HG03469 (cell line): ENCODE measurements at regions not wholly inside any gene's neighbourhood (a gene's known extent, or its start where the extent isn't known, plus 50 kb on each side); places are given as distances from the start of the nearest gene placed in this dataset.

Experiments
- ATAC-seq: cut with Tn5 transposase; IDR thresholded peaks from one replicate; pipeline ENCODE4 v1.9.1; 2021; ENCODE audit warnings: mild to moderate bottlenecking, moderate library complexity, moderate number of reproducible peaks; ENCODE audit not compliant: unreplicated experiment

DNA sequence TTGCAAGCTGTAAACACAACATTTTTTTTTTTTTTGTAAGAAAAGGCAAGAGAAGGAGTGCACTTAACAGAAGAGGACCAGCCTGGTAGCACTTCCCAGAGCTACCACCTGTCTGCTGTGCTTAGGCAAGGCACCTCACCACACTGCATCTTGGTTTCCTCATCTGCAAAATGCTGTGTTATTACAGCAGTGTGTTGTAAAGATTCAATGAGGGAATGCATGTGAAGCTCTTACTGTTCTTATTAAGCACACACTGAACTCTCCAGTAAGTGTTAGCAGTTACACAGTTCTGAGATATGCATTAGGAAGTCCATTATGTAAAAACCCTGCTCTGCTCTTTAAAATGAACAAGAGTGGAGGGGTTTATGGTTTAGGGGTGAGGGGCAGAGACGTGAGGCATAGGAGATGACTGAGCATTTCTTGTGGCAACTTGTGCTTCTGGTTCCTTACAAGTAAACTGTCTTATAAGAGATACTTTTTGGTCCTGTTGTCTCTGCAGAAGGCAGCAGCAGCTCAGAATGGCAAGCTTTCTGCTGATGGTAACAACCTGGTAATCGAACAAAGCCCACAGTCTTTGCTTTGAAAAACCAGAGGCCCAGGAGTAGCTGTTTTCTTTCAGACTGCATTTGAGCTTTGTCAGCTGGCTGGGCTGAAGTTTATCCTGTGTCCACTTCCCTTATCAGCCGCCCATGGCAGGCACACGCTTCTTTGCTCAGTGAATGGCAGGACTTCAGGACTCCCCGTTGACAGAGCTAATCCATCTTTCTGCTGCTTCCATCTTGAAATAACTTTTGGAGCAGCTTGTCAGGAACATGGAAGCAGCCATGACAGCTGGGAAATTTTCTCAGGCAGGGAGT is 98.8 kb upstream of the BMPER start:
- no peak for ATAC-seq

DNA sequence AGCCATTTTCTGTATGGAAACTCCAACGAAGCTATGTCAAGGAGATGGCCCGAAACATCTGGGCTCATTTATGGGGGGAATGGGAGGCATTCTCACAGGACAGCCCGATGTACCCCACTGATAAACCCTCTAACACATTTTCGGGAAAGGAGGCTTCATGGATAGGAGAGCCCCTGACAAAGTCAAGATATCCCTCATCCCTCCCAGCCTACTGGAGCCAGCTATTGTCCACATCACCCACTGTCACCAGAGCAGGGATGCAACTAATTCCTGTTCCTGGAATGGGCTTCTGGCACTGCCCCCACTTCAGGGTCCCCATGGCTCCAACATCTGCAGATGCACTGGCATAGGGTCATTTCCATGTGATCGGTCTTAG is 98.2 kb upstream of the BMPER start:
- no peak for ATAC-seq

DNA sequence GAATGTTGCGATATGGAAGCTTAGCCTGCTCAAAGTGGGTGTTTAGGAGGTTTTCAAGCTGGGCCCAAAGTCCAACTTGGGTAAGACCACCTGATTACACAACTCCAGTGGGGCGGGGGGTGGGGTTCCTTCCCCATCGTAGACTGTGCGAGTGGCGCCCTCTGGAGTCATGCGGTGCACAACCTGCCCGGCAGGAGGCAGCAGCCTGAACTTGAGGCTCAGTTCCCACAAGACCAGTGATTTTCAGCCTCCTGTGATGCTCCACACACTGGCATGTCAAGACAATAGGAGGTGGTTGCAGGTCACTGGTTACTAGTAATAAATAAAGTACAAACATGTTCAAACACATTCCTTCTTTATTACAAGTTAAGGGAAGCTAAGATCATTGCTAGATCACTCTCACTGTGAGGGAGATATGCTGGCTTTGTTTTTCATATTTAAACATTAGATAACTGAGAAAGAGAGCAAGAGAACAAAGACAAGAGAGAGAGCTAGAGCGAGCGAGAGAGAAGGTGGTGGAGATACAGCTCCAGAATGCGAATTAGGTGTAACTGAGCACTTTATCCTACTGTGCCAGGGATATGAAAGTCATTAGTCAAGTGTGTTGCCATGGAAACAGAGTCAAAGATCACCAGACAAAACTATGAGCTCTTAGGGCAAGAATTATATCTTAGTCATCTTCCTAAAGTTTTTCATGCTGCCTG is 97.4 kb upstream of the BMPER start:
- ATAC-seq = no peak

DNA sequence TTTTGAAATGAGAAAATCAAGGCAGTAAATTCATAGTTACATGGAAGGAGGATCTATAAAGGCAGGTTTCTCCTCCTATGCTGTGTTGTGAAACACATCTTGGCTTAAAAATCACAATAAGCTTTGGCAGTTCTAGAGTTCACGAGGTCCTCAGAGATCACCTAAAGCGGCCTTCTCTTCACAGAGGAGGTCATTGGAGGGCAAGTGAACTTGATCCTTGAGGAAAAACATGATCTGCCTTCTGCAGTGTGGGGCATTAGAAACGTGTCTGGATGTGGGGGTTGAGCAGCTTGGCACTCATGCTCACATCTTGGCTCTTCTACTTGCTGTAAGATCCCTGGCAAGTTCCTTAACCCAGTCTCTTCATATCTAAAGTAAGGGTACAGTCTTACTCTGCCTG is 96.1 kb upstream of the BMPER start:
- no peak for ATAC-seq

DNA sequence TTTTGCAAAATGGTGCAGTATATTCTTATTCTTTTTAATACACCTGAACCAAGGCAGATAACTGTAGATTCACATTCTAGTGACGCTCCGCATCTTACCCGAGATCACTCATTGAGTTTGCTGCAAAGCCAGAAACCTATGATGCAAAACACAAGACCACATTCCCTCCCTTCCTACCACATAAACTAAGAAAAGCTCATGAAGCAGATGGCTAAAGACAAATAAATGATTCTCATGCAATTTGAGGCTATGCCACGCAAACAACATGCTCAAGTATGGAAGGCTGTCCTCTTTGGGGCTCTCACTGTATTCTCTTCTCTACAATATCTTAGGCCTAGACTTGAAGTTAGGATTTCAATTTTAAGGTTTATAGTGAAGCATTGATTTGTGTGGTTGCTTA is 95.0 kb upstream of the BMPER start:
- no peak for ATAC-seq

DNA sequence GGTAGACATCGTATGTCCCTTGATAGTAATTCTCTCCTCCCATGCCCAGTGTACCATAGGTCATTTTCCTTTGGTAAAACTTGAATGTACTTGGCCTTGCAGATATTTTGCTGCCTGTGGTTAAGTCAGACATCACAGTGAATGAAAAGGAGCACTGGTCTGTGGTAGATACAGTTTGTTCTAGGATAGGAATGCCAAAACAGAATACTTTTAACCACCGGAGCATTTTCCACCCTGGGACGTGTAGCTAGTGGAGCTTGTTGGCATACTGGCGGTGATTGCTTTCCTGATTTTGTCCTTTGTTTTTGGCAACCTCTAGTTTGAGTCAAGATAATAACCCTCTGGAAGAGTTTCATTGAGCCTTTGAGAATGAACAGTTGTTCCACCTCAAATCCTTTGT is 92.0 kb upstream of the BMPER start:
- no peak for ATAC-seq

DNA sequence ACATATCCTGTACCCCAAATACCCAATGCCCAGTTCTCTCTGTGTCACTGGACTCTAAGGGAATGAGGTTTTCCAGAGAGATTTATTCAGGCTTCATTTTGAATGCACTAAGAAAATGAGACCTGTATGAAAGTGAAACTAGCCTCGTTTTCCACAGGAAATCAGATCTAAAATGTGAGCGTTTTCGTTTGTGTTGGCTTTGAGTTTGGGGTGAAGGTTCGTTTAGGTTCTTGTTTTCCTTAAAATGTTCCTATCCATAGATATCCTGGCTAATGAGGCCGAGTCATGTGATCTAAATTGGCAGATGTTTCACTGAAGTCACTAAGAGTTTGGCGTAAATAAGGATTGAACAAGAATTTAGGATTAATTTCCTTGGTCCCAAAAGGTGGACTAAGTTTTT is 90.9 kb upstream of the BMPER start:
- ATAC-seq = no peak

DNA sequence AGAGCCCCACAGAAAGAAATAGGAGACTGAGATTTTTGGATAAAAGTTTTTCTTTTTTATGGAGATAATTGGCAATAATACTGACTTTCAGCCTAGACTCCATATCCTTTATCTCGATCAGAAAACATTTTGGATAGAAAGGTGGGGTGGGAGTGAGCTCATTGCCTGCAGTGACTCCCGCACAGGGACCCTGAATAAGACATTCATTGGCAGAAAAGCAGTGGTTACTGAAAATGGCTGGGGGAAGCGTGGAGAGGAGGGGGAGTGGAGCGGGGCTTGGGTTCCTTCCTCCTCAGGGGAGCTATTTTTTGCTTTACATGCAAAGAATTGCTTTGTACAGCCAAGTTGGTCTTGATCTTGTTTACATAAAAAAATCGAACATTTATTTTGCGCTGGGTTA is 90.4 kb upstream of the BMPER start:
- no peak for ATAC-seq

DNA sequence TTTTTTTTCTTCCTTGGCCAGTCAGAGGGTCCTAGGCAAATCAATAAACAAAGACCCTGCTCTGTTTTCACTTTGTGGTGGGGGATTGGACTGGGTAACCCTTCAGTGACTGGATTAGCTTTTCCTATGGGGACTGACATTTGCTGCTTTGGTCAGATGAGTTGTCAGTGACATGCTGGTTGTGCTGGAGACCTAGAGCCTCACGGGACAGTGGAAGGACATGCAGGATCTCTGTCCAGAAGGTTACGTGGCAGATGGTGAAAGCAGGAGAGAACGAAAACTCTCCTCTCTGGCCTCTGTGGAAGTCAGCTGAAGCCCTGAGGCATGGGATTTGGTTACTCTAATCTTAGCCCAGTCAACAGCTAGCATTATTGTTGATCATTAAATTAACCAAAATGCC is 90.0 kb upstream of the BMPER start:
- no peak for ATAC-seq

DNA sequence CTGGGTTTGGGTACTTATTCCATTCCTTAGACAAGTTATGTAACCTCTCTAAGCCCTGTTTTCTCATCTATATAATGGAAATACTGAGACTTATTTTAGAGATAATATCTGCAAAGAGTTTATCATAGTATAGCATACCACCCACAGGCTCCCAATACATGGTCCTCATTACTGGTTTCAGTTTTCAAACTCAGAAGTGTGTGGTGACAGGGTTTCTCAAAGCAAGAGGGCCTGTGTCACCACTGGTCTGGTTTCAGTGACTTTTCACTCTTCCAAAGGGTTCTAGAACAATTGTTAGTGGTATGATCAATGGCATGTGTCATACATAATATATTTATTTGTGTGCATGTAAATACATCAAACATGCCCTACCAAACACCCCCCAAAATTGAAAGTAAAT is 89.2 kb upstream of the BMPER start:
- no peak for ATAC-seq

DNA sequence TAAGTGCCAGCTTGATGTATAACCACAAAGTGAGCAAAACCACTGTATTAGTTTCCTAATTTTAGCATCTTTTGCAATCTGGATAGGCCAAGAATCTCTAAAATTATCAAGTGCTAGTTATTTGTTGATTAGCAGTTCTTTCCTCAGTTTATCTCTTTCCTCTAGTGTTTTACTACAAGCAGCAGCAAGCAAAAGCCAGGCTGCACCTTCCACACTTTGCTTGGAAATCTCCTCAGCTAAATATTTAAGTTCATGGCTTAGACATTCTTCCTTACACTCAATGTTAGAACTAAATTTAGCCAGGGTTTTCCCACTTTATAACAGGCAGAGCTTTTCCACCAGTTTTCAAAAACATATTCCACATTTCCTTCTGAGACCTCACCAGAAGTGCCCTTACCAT is 85.7 kb upstream of the BMPER start:
- no peak for ATAC-seq

DNA sequence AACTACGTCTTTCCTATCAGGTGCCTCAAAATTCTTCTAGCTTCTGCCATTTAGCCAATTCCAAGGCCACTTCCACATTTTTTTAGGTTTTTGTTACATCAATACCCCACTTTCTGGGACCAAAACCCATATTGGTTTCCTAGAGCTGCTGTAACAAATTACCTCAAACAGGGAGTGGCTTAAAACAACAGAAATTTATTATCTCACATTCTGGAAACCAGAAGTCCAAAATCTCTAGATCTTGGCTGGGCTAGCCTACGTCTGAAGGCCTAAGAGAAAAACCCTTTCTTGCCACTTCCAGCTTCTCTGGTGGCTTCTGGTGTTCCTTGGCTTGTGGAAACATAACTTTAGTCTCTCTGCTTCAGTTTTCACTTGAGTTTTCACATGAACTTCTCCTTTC is 85.1 kb upstream of the BMPER start:
- ATAC-seq = no peak

DNA sequence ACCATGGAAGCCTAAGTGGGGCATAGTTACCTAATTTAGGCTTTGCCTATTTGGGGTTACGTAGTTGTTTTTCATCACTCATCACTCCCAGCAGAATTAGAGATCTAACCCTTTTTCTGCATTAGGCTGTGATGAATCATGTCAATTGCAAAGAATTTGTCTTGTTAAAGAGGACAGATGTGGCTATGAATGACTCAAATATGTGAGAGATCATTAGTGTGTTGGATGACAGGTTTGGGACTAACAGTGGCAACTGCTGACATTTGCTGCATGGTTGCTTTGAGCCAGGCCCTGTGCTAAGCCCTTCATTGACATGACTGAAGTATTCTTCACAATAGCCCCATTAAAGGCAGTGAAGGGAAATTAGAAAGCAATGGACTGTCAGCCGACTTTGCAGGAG is 83.4 kb upstream of the BMPER start:
- ATAC-seq = no peak

DNA sequence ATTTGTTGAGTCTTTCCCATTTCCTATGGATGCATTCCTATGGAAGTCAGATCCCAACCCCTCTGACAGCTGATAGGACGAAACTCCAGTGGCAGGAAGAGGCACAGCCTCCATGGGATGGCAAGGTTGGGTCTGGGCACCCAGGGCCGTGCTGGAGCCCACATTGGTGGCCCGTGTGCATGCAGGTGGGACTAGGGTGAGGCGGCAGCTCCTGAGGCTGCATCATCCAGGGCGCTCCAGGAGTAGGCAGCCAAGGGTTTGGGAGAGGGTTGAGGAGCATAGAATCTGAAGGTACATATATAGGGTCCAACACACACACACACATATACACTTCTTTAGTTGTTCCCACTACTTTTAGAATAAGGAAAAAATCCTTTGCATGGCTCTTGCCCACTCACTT is 81.4 kb upstream of the BMPER start:
- no peak for ATAC-seq

DNA sequence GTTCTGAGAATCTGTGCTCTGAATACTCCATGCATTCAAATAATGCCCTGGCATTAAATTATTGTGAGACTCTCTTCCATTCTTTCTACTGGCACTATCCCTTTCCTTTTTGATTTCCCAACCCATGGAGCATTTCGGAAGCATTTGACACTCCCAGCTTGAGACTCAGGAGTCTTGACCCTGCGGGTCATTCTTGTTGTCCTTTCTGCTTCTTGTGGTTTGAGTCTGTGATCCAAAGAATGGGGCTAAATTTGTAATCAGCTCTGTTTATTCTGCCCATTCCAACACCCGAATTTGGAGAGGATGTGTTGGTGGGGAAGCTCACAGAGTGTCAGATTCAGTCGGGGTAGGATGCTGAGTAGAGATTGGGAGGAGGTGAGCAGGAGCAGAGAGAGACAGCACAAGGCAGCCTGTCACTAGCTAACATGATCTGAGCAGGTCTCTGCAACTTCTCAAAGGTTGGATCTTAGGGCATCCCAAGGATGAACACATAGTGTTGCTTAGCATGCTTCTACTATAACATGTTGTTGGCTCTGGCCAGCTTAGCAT is 80.4 kb upstream of the BMPER start:
- no peak for ATAC-seq

DNA sequence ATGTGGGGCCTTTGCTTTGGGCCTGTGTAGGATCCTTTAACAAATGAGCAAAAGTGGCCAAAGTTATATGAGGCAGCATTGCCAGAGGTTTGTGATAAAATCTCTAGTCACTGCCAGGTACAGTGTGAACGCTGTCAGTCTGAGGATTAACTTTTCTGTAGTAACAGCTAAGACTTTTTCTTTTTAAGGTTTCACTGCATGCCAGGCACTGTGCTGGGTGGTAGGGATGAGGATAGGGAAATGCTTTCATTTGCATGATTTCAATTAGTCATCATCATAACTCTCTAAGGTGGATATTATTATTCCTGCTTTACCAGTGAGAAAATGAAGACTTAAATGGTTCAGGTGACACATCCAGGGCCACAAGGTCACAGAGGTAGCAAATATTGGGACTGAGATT is 79.7 kb upstream of the BMPER start:
- ATAC-seq = no peak

DNA sequence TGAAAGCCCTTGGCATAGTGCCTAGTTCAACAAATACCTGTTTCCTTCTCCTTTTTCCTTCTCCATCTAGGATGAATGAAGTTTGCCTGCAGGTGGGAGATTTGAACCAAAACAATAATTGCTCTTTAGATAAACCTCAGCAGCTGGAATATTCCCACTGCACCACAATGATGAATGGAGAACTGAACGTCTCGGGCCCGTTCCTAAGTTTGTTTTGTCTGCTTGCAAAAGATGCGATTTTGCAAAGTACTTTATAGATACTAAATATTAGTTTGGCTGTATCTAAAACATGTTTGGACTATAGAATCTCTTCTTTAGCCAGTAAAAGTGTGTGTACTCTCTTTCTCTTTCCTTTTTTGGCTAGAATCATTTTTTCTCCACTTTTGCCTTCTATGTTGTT is 75.8 kb upstream of the BMPER start:
- no peak for ATAC-seq

DNA sequence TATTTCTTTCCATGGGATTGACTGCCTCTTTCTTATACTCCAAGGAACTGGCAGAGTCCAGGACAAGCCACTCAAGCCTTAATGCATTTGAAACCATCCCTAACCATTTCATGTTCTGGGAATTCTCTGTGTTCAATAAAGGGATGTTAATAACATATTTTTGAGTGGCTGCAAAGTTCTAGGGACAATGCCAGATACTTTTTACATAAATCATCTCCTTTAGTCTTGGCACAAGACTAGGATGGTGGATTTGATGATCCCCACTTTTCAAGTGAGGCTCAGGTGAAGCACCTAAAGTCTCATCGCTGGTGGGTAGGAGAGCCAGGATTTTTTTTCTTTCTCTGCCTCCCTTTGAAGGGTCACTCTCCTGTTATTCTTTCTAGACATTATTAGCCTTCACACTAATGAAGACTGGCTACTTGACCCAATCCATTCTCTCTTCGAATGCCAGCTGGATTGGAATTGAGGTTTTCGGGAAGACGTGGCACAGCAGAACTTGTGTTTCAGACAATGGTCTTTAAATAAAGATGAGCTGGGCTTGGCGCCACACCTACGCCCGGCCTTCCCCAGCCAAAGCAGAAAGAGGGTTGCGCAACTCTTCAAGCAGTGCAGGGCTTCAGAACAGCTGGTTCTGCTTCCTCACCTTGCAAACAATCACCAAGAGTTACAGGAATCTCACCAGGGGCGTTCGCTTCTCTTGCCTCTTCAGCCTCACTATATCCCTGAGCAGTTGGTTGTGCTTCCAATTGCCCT is 73.8 kb upstream of the BMPER start:
- no peak for ATAC-seq

DNA sequence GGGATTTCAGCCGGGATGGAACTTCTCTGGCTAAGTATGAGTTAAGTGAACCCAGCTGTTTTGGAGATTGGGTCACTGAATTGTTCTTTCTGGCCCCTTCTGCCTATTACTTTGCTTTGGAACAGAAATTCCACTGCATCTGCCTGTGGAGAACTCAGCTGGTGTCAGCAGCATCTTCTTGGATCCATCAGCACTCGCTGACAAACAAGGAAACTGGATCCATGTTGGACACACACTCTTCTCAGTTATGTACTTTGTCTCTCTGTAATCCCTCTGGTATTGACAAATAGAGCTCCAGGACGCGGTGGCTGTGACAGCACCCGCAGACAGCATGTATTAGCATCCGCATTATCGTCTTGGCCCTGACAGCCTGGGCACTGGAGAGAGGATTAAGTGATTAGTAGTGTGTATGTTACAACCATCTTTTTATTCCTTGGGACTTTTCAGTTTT is 73.0 kb upstream of the BMPER start:
- ATAC-seq = no peak

DNA sequence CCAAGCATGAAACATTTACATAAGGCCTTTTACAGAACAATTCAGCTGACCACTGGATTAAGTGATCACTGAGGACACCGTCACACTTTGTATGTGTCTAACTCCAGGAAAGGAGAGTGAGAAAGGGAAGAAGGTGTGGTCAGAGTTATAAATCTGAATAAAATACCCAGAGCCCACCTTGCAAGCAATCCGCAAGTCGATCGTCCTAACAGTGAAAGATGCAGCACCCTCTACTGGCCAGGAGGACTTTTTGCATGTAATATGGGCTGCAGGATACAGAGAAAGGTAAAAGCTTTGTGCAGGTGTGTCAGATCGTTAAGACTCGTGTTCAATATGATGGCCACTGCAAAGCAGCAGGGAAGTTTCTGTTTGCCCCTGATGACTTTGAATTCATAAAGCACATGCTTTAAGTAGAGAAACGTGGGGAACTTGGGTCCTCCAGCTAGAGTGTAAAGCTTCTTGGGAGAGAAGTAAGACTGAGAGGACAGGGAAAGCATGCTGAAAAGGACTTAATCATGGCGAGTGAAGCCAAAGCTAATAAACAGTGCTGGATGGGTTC is 68.5 kb upstream of the BMPER start:
- no peak for ATAC-seq

DNA sequence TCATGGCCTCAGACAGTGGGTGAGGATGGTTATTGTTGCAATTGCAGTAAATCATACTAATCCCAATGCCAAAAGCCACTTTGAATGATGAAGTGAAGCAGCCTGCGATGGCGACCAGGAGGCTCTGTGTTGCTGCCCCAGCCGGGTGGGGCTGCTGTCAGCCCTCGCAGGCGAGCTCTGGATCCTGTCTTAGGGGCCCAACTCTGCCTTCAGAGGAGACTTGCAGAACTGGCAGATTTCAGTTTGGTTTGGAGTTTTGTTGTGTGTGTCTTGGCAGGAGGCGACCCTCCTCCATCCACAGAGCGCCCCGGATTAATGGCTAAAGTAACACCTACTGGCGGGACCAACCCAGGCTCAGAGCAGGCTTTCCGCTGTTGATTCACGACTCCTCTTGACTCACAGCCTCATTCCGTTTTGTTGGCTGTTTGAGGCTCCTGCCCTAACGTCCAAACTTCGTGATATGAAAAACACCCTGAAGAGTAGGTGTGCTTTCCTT is 67.9 kb upstream of the BMPER start:
- no peak for ATAC-seq
